Skeletal muscle satellite cell (primary cell): ENCODE measurements at regions not wholly inside any gene's neighbourhood (a gene's known extent, or its start where the extent isn't known, plus 50 kb on each side); places are given as distances from the start of the nearest gene placed in this dataset.
A peak's percentile ranks its signal among the peaks of the same experiment; 100 is the strongest.

Source experiments
- H3K27me3 ChIP-seq: 2 replicates; pipeline ENCODE4 v1.7.0; 2013; ENCODE audit warnings: low read length; ENCODE audit not compliant: control insufficient read depth, insufficient read depth
- H3K36me3 ChIP-seq: 2 replicates; pipeline ENCODE4 v1.7.0; 2013; ENCODE audit warnings: mild to moderate bottlenecking, control low read depth, low read length; ENCODE audit not compliant: insufficient read depth
- H3K4me1 ChIP-seq: 2 replicates; pipeline ENCODE4 v1.7.0; 2013; ENCODE audit warnings: low read length; ENCODE audit not compliant: control insufficient read depth, insufficient read depth
- H3K4me2 ChIP-seq: 2 replicates; pipeline ENCODE4 v1.7.0; 2013; ENCODE audit warnings: mild to moderate bottlenecking, low read length
- H3K4me3 ChIP-seq: 2 replicates; pipeline ENCODE4 v1.7.0; 2013; ENCODE audit warnings: low read length
- H3K9ac ChIP-seq: 2 replicates; pipeline ENCODE4 v1.7.0; 2013; ENCODE audit warnings: mild to moderate bottlenecking, low read depth, low read length, moderate library complexity
- H3K9me3 ChIP-seq: replicated peaks from 2 replicates; pipeline ENCODE4 v1.7.0; 2013; ENCODE audit warnings: mild to moderate bottlenecking, control low read depth, low read length

GRCh38 chr10:110447886-110448285, 49.8 kb upstream of the DUSP5 start:
- Histone ChIP-seq H3K9me3 (no peaks in the 10 kb centered on the region), H3K4me1 (peaks cover 25% of the 10 kb centered on the region), H3K9ac (peak overlapping the region; percentile 60), H3K36me3 (no peaks in the 10 kb centered on the region), H3K4me3 (no peak overlapping the region), H3K4me2 (no peak overlapping the region), H3K27me3 (no peaks in the 10 kb centered on the region)
